ENCODE measurements at regions not wholly inside any gene's neighbourhood (a gene's known extent, or its start where the extent isn't known, plus 50 kb on each side); places are given as distances from the start of the nearest gene placed in this dataset.

DNA sequence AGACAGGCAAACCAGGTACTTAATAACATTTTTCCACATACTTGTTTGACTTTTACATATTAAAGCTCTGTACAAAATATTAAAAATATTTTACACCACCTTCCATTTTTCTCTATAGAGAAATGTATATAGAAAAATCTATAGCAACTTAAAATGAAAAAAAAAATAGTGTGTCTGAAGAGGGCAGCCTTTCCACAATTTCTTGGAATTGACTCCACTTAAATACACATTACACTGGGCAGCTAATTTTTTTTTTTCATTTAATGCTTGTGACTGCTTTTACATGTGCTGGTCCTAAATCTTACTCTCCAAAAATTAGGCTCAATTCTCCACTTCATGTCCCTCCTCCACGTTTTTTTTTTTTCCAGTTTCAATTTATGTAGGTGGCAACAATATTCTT is 427.0 kb upstream of the RBMS3 start:
- H3K4me2 ChIP-seq, result no peak overlapping the region
- DNase-seq (ENCODE audit: low spot score), result no peak
- H3K9me3 ChIP-seq (ENCODE audit: low read depth), result no peaks in the 10 kb centered on the region
- no peak overlapping the region for H2AFZ ChIP-seq (replicated peaks)
- H3K27me3 ChIP-seq, result no peaks in the 10 kb centered on the region
- H3K79me2 ChIP-seq (ENCODE audit: low read depth), result no peaks in the 10 kb centered on the region
- no peak overlapping the region for H3K27ac ChIP-seq
- no peaks in the 10 kb centered on the region for H3K4me1 Mint-ChIP-seq
- no peak overlapping the region for H3K27ac Mint-ChIP-seq
- H3K27me3 Mint-ChIP-seq (ENCODE audit: insufficient read depth, low read depth), result no peaks in the 10 kb centered on the region
- no peak overlapping the region for H3K4me3 ChIP-seq
- no peak overlapping the region for H3K4me3 Mint-ChIP-seq
- H4K20me1 ChIP-seq (ENCODE audit: low read depth), result no peaks in the 10 kb centered on the region
- no peaks in the 10 kb centered on the region for H3K4me1 ChIP-seq
- H3F3A ChIP-seq (ENCODE audit: low read depth), result no peaks in the 10 kb centered on the region
- no peaks in the 10 kb centered on the region for H3K36me3 Mint-ChIP-seq
- no peaks in the 10 kb centered on the region for H3K36me3 ChIP-seq
- no peaks in the 10 kb centered on the region for H3K9me3 Mint-ChIP-seq
- no peak overlapping the region for H3K9ac ChIP-seq
- TF ChIP-seq, protein P1, sequence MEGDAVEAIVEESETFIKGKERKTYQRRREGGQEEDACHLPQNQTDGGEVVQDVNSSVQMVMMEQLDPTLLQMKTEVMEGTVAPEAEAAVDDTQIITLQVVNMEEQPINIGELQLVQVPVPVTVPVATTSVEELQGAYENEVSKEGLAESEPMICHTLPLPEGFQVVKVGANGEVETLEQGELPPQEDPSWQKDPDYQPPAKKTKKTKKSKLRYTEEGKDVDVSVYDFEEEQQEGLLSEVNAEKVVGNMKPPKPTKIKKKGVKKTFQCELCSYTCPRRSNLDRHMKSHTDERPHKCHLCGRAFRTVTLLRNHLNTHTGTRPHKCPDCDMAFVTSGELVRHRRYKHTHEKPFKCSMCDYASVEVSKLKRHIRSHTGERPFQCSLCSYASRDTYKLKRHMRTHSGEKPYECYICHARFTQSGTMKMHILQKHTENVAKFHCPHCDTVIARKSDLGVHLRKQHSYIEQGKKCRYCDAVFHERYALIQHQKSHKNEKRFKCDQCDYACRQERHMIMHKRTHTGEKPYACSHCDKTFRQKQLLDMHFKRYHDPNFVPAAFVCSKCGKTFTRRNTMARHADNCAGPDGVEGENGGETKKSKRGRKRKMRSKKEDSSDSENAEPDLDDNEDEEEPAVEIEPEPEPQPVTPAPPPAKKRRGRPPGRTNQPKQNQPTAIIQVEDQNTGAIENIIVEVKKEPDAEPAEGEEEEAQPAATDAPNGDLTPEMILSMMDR (IDR thresholded peaks at IDR 0.05), result peak; percentile 20
- TF ChIP-seq EZH2 (IDR thresholded peaks at IDR 0.05) (no peak), EZH2phosphoT487 (IDR thresholded peaks at IDR 0.05) (no peak)

DNA sequence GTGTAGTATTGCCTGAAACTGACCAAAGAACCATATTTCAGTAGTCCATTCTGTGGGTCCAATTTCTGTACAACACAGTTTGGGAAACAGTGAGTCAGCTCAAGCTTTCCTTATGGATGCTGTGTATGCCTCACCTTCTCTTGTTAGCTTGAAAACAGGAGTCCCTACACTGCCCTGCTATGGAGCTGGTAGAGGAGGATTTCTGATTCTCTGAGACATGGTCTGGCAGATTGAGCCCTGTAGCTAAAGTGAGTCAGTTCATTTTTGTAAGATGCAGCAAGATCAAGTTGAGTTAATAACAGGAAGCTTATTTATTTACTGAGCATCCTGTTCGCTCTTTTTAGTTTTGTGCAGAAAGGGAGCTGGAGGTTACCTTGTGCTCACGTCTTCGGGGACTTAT is 424.1 kb upstream of the RBMS3 start:
- H3K36me3 Mint-ChIP-seq, result no peaks in the 10 kb centered on the region
- H3K4me1 Mint-ChIP-seq, result no peaks in the 10 kb centered on the region
- no peaks in the 10 kb centered on the region for H3K4me1 ChIP-seq
- H3K4me3 Mint-ChIP-seq, result no peak overlapping the region
- H4K20me1 ChIP-seq (ENCODE audit: low read depth), result no peaks in the 10 kb centered on the region
- no peak overlapping the region for H3K4me3 ChIP-seq
- no peaks in the 10 kb centered on the region for H3K9me3 Mint-ChIP-seq
- no peak overlapping the region for H3K27ac Mint-ChIP-seq
- TF ChIP-seq EZH2phosphoT487 (IDR thresholded peaks at IDR 0.05) (no peak), EZH2 (IDR thresholded peaks at IDR 0.05) (no peak)
- TF ChIP-seq, protein P1 (IDR thresholded peaks at IDR 0.05), result no peak
- H3K27me3 ChIP-seq, result no peaks in the 10 kb centered on the region
- no peaks in the 10 kb centered on the region for H3K27me3 Mint-ChIP-seq (ENCODE audit: insufficient read depth, low read depth)
- H3K36me3 ChIP-seq, result no peaks in the 10 kb centered on the region
- H2AFZ ChIP-seq (replicated peaks), result no peak overlapping the region
- no peaks in the 10 kb centered on the region for H3K79me2 ChIP-seq (ENCODE audit: low read depth)
- no peak overlapping the region for H3K27ac ChIP-seq
- H3K9me3 ChIP-seq (ENCODE audit: low read depth), result no peaks in the 10 kb centered on the region
- H3K9ac ChIP-seq, result no peak overlapping the region
- no peak for DNase-seq (ENCODE audit: low spot score)
- H3K4me2 ChIP-seq, result no peak overlapping the region
- H3F3A ChIP-seq (ENCODE audit: low read depth), result no peaks in the 10 kb centered on the region

DNA sequence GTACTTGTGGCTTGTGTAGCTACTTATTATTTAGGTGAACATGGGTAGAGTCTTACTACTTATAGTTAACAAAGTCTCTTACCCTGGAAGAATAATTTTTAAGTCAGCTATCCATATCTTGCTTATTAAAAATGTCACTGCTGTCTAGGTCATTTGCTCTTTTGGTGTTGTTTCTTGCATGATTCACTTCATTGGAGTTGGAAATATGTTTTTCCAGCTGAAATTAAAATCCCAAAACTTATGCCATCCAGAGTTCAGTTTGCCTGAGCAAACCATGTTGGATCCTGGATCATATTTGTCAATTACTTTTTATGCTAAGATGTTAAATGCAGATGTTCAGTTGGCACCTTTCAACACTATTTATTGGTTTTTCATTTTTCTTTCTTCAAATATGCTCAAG is 421.0 kb upstream of the RBMS3 start:
- no peak overlapping the region for H3K4me2 ChIP-seq
- H3K4me3 Mint-ChIP-seq, result no peak overlapping the region
- no peaks in the 10 kb centered on the region for H3K9me3 Mint-ChIP-seq
- H3K27ac ChIP-seq, result no peak overlapping the region
- H2AFZ ChIP-seq (replicated peaks), result no peak overlapping the region
- H3K9ac ChIP-seq, result no peak overlapping the region
- peaks cover 4% of the 10 kb centered on the region for H3K27me3 Mint-ChIP-seq (ENCODE audit: insufficient read depth, low read depth)
- H3K27ac Mint-ChIP-seq, result no peak overlapping the region
- no peaks in the 10 kb centered on the region for H3K79me2 ChIP-seq (ENCODE audit: low read depth)
- no peaks in the 10 kb centered on the region for H3K36me3 Mint-ChIP-seq
- no peaks in the 10 kb centered on the region for H3F3A ChIP-seq (ENCODE audit: low read depth)
- no peaks in the 10 kb centered on the region for H3K36me3 ChIP-seq
- DNase-seq (ENCODE audit: low spot score), result no peak
- H3K4me3 ChIP-seq, result no peak overlapping the region
- no peaks in the 10 kb centered on the region for H4K20me1 ChIP-seq (ENCODE audit: low read depth)
- H3K4me1 Mint-ChIP-seq, result no peaks in the 10 kb centered on the region
- no peaks in the 10 kb centered on the region for H3K9me3 ChIP-seq (ENCODE audit: low read depth)
- no peak for TF ChIP-seq EZH2 (IDR thresholded peaks at IDR 0.05)
- TF ChIP-seq, protein P1 (IDR thresholded peaks at IDR 0.05), result no peak
- TF ChIP-seq EZH2phosphoT487 (IDR thresholded peaks at IDR 0.05), result no peak
- peaks cover 5% of the 10 kb centered on the region for H3K4me1 ChIP-seq
- H3K27me3 ChIP-seq, result no peaks in the 10 kb centered on the region

DNA sequence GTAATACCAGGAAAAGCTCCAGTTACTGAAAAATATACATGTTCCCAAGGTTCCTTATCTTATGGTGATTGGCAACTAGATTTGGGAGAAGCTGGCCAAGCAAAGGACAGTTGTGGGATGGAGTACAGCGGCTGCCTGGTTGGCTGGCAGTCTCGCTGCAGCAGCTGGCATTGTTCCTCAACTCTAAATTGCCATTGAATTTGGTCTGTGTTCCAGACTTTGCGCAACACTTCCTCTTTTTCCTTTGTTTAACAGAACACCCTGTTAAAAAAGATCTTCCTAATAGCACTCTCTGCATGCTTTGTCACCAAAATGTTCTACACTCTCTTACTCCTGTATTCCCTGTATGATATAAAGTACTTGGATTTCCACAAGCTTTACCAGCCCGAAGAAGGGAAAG is 420.6 kb upstream of the RBMS3 start:
- Histone ChIP-seq H4K20me1 (ENCODE audit: low read depth) (no peaks in the 10 kb centered on the region), H3K4me2 (no peak overlapping the region), H3K9ac (no peak overlapping the region), H3K4me3 (no peak overlapping the region), H3K36me3 (no peaks in the 10 kb centered on the region), H3F3A (ENCODE audit: low read depth) (no peaks in the 10 kb centered on the region), H2AFZ (replicated peaks) (no peak overlapping the region), H3K79me2 (ENCODE audit: low read depth) (no peaks in the 10 kb centered on the region), H3K27ac (no peak overlapping the region), H3K27me3 (no peaks in the 10 kb centered on the region), H3K9me3 (ENCODE audit: low read depth) (no peaks in the 10 kb centered on the region), H3K4me1 (peaks cover 5% of the 10 kb centered on the region)
- TF ChIP-seq EZH2 (IDR thresholded peaks at IDR 0.05), result no peak
- Mint-ChIP-seq H3K27ac (no peak overlapping the region), H3K4me1 (no peaks in the 10 kb centered on the region), H3K4me3 (no peak overlapping the region), H3K9me3 (no peaks in the 10 kb centered on the region), H3K36me3 (no peaks in the 10 kb centered on the region), H3K27me3 (ENCODE audit: insufficient read depth, low read depth) (peaks cover 4% of the 10 kb centered on the region)
- DNase-seq (ENCODE audit: low spot score), result no peak
